ENCODE measurements at regions not wholly inside any gene's neighbourhood (a gene's known extent, or its start where the extent isn't known, plus 50 kb on each side); places are given as distances from the start of the nearest gene placed in this dataset.

DNA sequence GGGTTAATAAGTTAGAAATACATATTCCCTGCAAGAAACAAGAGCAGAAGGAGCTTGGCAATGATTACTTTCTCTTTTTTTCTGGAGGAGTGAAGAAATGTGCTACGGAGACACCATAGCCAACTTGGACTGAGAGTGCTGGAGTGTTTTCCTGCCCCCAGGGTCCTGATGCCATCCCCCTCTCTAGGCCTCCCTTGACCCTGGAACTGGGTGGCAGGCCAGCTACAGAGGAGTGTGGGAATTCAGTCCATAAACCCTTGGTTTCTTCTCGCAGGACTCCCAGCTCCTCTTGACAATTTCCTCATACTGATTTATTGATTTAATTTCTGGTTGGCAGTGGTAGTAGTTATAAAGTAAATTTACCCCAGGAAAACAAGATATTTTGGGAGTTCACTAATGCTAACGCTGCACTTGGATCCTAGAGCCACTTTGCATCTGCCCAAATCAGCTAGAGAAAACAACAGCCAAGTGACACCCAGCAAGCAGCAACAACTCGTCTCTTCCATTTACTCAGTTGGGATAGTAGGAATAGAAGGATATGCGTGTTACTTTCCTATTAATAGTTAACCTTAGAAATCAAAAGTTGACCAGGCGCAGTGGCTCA, 76.4 kb upstream of the CELF2 start:
- DNase-seq (ENCODE audit: low read depth), result no peak
- no peak for TF ChIP-seq CTCF (IDR thresholded peaks at IDR 0.05; ENCODE audit: insufficient read depth, low read length, poor library complexity, severe bottlenecking)
- H3K36me3 ChIP-seq (ENCODE audit: control insufficient read depth, insufficient read depth, low read length), result no peaks in the 10 kb centered on the region
- H3K4me3 ChIP-seq (ENCODE audit: low read depth, low read length), result no peak overlapping the region
- H3K27me3 ChIP-seq (ENCODE audit: control insufficient read depth, insufficient read depth, low read length), result no peaks in the 10 kb centered on the region

- Histone ChIP-seq H3K36me3 (ENCODE audit: control insufficient read depth, insufficient read depth, low read length) (no peaks in the 10 kb centered on the region), H3K4me3 (ENCODE audit: low read depth, low read length) (no peak overlapping the region), H3K27me3 (ENCODE audit: control insufficient read depth, insufficient read depth, low read length) (no peaks in the 10 kb centered on the region)
- DNase-seq (ENCODE audit: low read depth), result no peak
- no peak for TF ChIP-seq CTCF (IDR thresholded peaks at IDR 0.05; ENCODE audit: insufficient read depth, low read length, poor library complexity, severe bottlenecking)
Observed at GRCh38 chr10:10942441-10942840, 75.2 kb upstream of the CELF2 start.

GRCh38 chr10:10946081-10946480, 71.6 kb upstream of the CELF2 start:
- H3K36me3 ChIP-seq (ENCODE audit: control insufficient read depth, insufficient read depth, low read length), result no peaks in the 10 kb centered on the region
- TF ChIP-seq CTCF (IDR thresholded peaks at IDR 0.05; ENCODE audit: insufficient read depth, low read length, poor library complexity, severe bottlenecking), result no peak
- no peak for DNase-seq (ENCODE audit: low read depth)
- H3K27me3 ChIP-seq (ENCODE audit: control insufficient read depth, insufficient read depth, low read length), result no peaks in the 10 kb centered on the region
- no peak overlapping the region for H3K4me3 ChIP-seq (ENCODE audit: low read depth, low read length)

DNA sequence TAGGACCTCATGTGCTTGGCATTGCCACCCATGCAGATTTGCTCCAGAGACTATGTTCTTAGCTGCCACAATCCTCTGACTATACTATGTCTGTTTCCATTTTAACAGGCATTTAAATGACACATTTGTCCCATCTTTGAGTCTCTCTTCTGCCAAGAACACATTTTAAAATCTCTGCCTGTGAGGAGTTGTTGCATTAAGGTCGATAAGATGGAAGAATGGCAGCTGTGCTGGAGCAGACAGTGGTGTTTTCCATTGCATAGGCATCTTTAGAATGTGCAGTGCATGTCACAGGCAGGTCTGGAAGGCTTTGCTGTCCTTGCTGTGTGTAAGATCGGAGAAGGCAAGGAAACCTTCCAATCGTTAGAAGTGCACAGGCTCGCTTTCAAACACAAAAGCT, 70.9 kb upstream of the CELF2 start:
- Histone ChIP-seq H3K4me3 (ENCODE audit: low read depth, low read length) (no peak overlapping the region), H3K36me3 (ENCODE audit: control insufficient read depth, insufficient read depth, low read length) (no peaks in the 10 kb centered on the region), H3K27me3 (ENCODE audit: control insufficient read depth, insufficient read depth, low read length) (no peaks in the 10 kb centered on the region)
- no peak for TF ChIP-seq CTCF (IDR thresholded peaks at IDR 0.05; ENCODE audit: insufficient read depth, low read length, poor library complexity, severe bottlenecking)
- DNase-seq (ENCODE audit: low read depth), result no peak

- TF ChIP-seq CTCF (IDR thresholded peaks at IDR 0.05; ENCODE audit: insufficient read depth, low read length, poor library complexity, severe bottlenecking), result no peak
- no peaks in the 10 kb centered on the region for H3K36me3 ChIP-seq (ENCODE audit: control insufficient read depth, insufficient read depth, low read length)
- H3K27me3 ChIP-seq (ENCODE audit: control insufficient read depth, insufficient read depth, low read length), result no peaks in the 10 kb centered on the region
- DNase-seq (ENCODE audit: low read depth), result no peak
- no peak overlapping the region for H3K4me3 ChIP-seq (ENCODE audit: low read depth, low read length)
Observed at GRCh38 chr10:10951675-10952074, 66.0 kb upstream of the CELF2 start.

DNA sequence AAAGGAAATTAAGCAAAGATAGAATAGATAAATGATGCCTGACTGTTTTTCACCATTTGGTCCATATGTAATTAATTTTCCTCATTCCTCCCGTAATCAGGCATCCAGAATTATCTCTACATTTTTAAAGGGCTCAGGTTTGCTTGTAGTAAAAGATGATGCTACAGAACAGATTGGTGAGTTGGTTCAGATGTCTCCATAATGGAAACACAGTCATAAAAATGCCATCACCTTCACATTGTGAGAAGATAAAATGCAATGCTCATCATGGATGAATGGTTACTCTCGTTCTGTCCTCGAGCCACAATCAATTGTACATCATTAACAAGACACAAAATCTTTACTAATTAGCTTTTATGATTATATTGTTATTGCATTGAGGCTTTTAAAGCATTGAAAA, 64.9 kb upstream of the CELF2 start:
- H3K36me3 ChIP-seq (ENCODE audit: control insufficient read depth, insufficient read depth, low read length), result no peaks in the 10 kb centered on the region
- no peak for TF ChIP-seq CTCF (IDR thresholded peaks at IDR 0.05; ENCODE audit: insufficient read depth, low read length, poor library complexity, severe bottlenecking)
- DNase-seq (ENCODE audit: low read depth), result no peak
- no peak overlapping the region for H3K4me3 ChIP-seq (ENCODE audit: low read depth, low read length)
- no peaks in the 10 kb centered on the region for H3K27me3 ChIP-seq (ENCODE audit: control insufficient read depth, insufficient read depth, low read length)

All from kidney epithelial cell (primary cell).